ENCODE measurements at regions not wholly inside any gene's neighbourhood (a gene's known extent, or its start where the extent isn't known, plus 50 kb on each side); places are given as distances from the start of the nearest gene placed in this dataset.

DNA sequence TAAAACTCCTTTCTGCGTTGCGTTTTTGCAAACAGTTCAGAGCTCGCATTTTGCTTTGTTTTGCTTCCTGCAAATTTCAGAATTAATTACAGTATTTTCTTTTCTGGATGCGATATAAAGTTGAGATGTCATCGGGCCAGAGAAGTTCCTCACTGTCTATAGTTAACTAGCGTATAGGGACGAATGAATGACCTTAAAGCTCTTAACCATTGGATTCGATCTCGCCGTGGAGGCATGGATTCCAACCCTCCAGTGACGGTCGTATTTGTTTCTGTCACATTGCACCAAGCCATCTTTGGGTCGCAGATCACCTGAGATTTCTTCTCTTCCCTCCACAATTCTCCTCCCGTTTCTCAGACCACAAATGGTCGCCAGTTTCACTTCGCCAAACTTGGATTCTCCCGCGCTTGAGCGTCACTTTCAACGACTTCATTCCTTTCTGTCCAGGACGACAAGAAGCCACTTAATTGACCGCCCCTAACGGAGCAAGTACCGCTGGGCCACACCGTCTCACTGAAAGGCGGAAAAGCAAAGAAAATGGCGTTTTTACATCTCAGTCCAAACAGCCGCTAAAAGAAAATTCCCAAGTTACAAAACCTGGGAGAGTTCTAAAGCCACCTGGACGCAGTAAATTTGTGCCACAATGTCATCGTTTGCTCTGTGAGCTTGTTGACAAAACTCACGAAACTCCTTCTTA, 85.3 kb upstream of the ZNF184 start:
- Histone ChIP-seq H3K4me1 (no peaks in the 10 kb centered on the region), H3K27ac (no peak overlapping the region), H3K27me3 (peaks cover 100% of the 10 kb centered on the region), H3K36me3 (no peaks in the 10 kb centered on the region), H3K4me3 (no peak overlapping the region), H3K9me3 (peaks cover 0 to 3% (median 0%) of the 10 kb centered on the region in 3 donors)
- WGBS, 2 donors (ENCODE audit: low coverage in 1 of 2): 5 to 7% methylated on average over 15 to 31 of the region's 31 CpGs
- TF ChIP-seq POLR2A (IDR thresholded peaks at IDR 0.05) (no peak), EP300 (IDR thresholded peaks at IDR 0.05) (no peak), POLR2AphosphoS5 (IDR thresholded peaks at IDR 0.05) (no peak)
- TF ChIP-seq, protein P1, sequence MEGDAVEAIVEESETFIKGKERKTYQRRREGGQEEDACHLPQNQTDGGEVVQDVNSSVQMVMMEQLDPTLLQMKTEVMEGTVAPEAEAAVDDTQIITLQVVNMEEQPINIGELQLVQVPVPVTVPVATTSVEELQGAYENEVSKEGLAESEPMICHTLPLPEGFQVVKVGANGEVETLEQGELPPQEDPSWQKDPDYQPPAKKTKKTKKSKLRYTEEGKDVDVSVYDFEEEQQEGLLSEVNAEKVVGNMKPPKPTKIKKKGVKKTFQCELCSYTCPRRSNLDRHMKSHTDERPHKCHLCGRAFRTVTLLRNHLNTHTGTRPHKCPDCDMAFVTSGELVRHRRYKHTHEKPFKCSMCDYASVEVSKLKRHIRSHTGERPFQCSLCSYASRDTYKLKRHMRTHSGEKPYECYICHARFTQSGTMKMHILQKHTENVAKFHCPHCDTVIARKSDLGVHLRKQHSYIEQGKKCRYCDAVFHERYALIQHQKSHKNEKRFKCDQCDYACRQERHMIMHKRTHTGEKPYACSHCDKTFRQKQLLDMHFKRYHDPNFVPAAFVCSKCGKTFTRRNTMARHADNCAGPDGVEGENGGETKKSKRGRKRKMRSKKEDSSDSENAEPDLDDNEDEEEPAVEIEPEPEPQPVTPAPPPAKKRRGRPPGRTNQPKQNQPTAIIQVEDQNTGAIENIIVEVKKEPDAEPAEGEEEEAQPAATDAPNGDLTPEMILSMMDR (IDR thresholded peaks at IDR 0.05): no peak
- no peak for ATAC-seq

DNA sequence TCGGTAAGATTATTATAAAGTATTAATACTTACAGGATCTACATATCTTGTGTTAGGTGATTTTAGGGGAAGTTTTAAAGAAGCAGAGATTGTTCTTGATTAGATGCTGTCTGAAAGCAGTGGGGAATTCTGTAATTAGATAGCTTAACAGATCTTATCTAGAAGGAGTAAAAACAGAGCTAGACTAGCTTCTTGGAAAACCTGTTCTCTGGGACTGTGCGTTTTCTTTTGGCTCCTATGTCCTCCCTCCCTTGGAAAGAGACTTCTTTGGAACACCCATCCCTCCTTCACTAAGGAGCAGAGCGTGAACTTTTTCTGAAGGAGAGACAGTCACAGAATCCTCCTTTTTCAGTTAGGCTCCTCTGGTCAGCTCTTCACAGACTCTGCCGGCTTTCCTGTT, 83.5 kb upstream of the ZNF184 start:
- WGBS, 2 donors (ENCODE audit: low coverage in 1 of 2): 30 to 44% methylated on average over 4 of the region's 4 CpGs
- Histone ChIP-seq H3K4me3 (no peak overlapping the region), H3K9me3 (peaks cover 0 to 3% (median 0%) of the 10 kb centered on the region in 3 donors), H3K27me3 (peaks cover 100% of the 10 kb centered on the region), H3K36me3 (no peaks in the 10 kb centered on the region), H3K4me1 (no peaks in the 10 kb centered on the region), H3K27ac (no peak overlapping the region)
- no peak for TF ChIP-seq POLR2A (IDR thresholded peaks at IDR 0.05)
- TF ChIP-seq, protein P1 (IDR thresholded peaks at IDR 0.05): no peak
- TF ChIP-seq POLR2AphosphoS5 (IDR thresholded peaks at IDR 0.05): no peak
- TF ChIP-seq EP300 (IDR thresholded peaks at IDR 0.05): no peak
- ATAC-seq: no peak

DNA sequence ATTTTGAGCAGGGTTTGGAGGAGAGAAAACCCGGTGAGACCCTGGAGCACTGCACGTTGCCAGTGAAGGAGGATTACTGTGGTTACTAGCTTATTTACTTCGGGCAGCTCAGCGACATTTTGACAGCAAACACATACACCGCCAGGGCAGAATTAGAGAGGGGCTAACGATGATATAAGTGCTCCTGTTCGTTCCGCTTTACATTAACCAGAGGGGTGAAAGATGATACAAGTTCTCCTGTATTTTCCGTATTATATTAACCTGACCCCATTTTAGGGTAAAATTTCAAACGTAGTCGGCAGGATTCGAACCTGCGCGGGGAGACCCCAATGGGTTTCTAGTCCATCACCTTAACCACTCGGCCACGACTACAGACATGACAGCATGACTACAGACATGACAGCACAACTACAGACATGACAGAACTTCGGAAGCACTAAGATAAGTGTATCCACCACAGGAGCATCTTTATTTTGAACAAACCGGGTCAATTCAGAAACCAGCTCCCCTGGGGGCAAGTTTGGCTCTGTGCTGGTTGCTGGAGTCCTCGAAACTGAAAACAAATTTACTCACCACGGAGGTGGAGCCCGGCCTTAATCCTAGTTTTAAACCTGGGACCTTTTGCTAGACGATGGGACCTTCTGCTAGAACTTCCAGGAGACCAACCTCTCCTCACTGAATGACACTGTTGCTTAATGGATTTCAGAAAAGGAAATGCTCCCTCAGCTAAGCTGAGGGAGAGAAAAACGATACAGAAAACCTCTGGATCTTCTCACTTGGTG, 80.4 kb upstream of the ZNF184 start:
- Histone ChIP-seq H3K4me3 (no peak overlapping the region), H3K27ac (no peak overlapping the region), H3K4me1 (no peaks in the 10 kb centered on the region), H3K9me3 (peaks cover 0 to 3% (median 0%) of the 10 kb centered on the region in 3 donors), H3K36me3 (no peaks in the 10 kb centered on the region), H3K27me3 (peaks cover 100% of the 10 kb centered on the region)
- no peak for TF ChIP-seq POLR2A (IDR thresholded peaks at IDR 0.05)
- TF ChIP-seq, protein P1 (IDR thresholded peaks at IDR 0.05): no peak
- no peak for TF ChIP-seq POLR2AphosphoS5 (IDR thresholded peaks at IDR 0.05)
- TF ChIP-seq EP300 (IDR thresholded peaks at IDR 0.05): no peak
- WGBS, 2 donors (ENCODE audit: low coverage in 1 of 2): 3 to 11% methylated on average over 14 to 21 of the region's 23 CpGs
- ATAC-seq: no peak

DNA sequence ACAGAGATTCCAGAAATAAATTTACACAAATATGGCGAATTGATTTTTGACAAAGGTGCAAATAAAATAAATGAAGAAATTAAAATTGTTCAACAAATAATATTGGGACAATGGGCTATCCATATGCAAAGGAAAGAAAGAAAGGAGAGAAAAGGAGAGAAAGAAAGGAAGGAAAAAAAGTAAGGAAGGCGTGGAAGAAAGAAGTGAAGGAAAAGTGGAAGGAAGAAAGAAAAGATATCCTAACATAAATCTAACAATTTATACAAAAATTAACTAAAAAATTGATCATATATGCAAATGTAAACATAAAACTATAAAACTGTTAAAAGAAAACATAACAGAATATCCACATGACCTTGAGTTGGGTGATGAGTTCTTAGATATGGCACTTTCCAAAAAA, 78.7 kb upstream of the ZNF184 start:
- Histone ChIP-seq H3K36me3 (no peaks in the 10 kb centered on the region), H3K27me3 (peaks cover 100% of the 10 kb centered on the region), H3K4me3 (no peak overlapping the region), H3K4me1 (no peaks in the 10 kb centered on the region), H3K9me3 (peaks cover 0 to 10% (median 0%) of the 10 kb centered on the region in 3 donors), H3K27ac (no peak overlapping the region)
- TF ChIP-seq, protein P1 (IDR thresholded peaks at IDR 0.05): no peak
- TF ChIP-seq POLR2A (IDR thresholded peaks at IDR 0.05) (no peak), POLR2AphosphoS5 (IDR thresholded peaks at IDR 0.05) (no peak), EP300 (IDR thresholded peaks at IDR 0.05) (no peak)
- no peak for ATAC-seq
- 60 to 80% methylated on average over 1 to 2 of the region's 2 CpGs for WGBS, 2 donors (ENCODE audit: low coverage in 1 of 2)

All from gastroesophageal sphincter (tissue), 4 donors.